ENCODE measurements at regions not wholly inside any gene's neighbourhood (a gene's known extent, or its start where the extent isn't known, plus 50 kb on each side); places are given as distances from the start of the nearest gene placed in this dataset.

- Histone ChIP-seq H3K27ac (ENCODE audit: low read length) (no peak overlapping the region), H3K36me3 (ENCODE audit: control insufficient read depth, insufficient read depth, low read length) (no peaks in the 10 kb centered on the region), H3K4me1 (ENCODE audit: control insufficient read depth, insufficient read depth, low read length) (no peaks in the 10 kb centered on the region), H3K27me3 (ENCODE audit: control insufficient read depth, insufficient read depth, low read length) (no peaks in the 10 kb centered on the region), H3K9me3 (ENCODE audit: control insufficient read depth, insufficient read depth, low read length) (no peaks in the 10 kb centered on the region), H3K4me3 (ENCODE audit: low read length) (no peak overlapping the region)
- Mint-ChIP-seq H3K4me3 (no peak overlapping the region), H3K27me3 (ENCODE audit: low read depth in 2 of 2) (peaks cover 6 to 9% of the 10 kb centered on the region in 2 donors), H3K4me1 (no peaks in the 10 kb centered on the region), H3K36me3 (no peaks in the 10 kb centered on the region), H3K9me3 (no peaks in the 10 kb centered on the region), H3K27ac (no peak overlapping the region)
- 90% methylated on average over 3 of the region's 5 CpGs for WGBS (ENCODE audit: insufficient coverage)
- intact Hi-C loops (cut with micrococcal nuclease) = no loop called here
- DNase-seq (no peak), ATAC-seq (no peak)
- TF ChIP-seq, protein P1, sequence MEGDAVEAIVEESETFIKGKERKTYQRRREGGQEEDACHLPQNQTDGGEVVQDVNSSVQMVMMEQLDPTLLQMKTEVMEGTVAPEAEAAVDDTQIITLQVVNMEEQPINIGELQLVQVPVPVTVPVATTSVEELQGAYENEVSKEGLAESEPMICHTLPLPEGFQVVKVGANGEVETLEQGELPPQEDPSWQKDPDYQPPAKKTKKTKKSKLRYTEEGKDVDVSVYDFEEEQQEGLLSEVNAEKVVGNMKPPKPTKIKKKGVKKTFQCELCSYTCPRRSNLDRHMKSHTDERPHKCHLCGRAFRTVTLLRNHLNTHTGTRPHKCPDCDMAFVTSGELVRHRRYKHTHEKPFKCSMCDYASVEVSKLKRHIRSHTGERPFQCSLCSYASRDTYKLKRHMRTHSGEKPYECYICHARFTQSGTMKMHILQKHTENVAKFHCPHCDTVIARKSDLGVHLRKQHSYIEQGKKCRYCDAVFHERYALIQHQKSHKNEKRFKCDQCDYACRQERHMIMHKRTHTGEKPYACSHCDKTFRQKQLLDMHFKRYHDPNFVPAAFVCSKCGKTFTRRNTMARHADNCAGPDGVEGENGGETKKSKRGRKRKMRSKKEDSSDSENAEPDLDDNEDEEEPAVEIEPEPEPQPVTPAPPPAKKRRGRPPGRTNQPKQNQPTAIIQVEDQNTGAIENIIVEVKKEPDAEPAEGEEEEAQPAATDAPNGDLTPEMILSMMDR (IDR thresholded peaks at IDR 0.05) = no peak
Measured at GRCh38 chr1:14372526-14372925, 226.0 kb upstream of the KAZN start.

- Mint-ChIP-seq H3K27ac (no peak overlapping the region), H3K27me3 (ENCODE audit: low read depth in 2 of 2) (peaks cover 6 to 9% of the 10 kb centered on the region in 2 donors), H3K36me3 (no peaks in the 10 kb centered on the region), H3K4me1 (no peaks in the 10 kb centered on the region), H3K9me3 (no peaks in the 10 kb centered on the region), H3K4me3 (no peak overlapping the region)
- H3K4me3 ChIP-seq (ENCODE audit: low read length) = no peak overlapping the region
- no peaks in the 10 kb centered on the region for H3K27me3 ChIP-seq (ENCODE audit: control insufficient read depth, insufficient read depth, low read length)
- intact Hi-C loops (cut with micrococcal nuclease) = no loop called here
- DNase-seq (no peak), ATAC-seq (no peak)
- no peaks in the 10 kb centered on the region for H3K4me1 ChIP-seq (ENCODE audit: control insufficient read depth, insufficient read depth, low read length)
- no peaks in the 10 kb centered on the region for H3K9me3 ChIP-seq (ENCODE audit: control insufficient read depth, insufficient read depth, low read length)
- 70% methylated on average over 2 of the region's 2 CpGs for WGBS (ENCODE audit: insufficient coverage)
- no peak overlapping the region for H3K27ac ChIP-seq (ENCODE audit: low read length)
- H3K36me3 ChIP-seq (ENCODE audit: control insufficient read depth, insufficient read depth, low read length) = no peaks in the 10 kb centered on the region
- TF ChIP-seq, protein P1 (IDR thresholded peaks at IDR 0.05) = no peak
Measured at GRCh38 chr1:14373081-14373758, 225.3 kb upstream of the KAZN start.

DNA sequence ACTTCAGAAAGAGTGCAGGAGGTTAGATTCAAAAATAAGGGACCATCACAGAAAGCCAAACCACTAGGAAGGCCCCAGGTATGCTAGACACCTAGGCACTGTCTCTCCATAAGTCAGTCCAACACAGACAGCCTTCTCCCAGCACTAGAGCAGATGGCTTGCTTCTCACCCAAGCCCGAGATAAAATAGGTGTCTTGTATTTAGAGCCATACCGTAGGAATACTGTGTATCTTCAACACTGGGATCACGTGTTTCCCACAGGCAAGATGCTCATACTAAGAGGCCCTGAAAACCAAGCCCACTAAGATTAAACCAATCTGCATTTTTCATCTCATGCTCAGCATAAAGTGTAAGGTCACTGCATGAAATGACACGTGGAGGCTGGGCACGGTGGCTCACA is 223.3 kb upstream of the KAZN start:
- Mint-ChIP-seq H3K4me3 (no peak overlapping the region), H3K4me1 (no peaks in the 10 kb centered on the region), H3K9me3 (peaks cover 2 to 3% of the 10 kb centered on the region in 2 donors), H3K36me3 (peaks cover 4% of the 10 kb centered on the region), H3K27ac (no peak overlapping the region), H3K27me3 (ENCODE audit: low read depth in 2 of 2) (no peaks in the 10 kb centered on the region)
- DNase-seq = no peak
- no peaks in the 10 kb centered on the region for H3K36me3 ChIP-seq (ENCODE audit: control insufficient read depth, insufficient read depth, low read length)
- WGBS (ENCODE audit: insufficient coverage) = 90% methylated on average over 5 of the region's 5 CpGs
- H3K4me1 ChIP-seq (ENCODE audit: control insufficient read depth, insufficient read depth, low read length) = no peaks in the 10 kb centered on the region
- intact Hi-C loops (cut with micrococcal nuclease) = no loop called here
- peaks cover 9% of the 10 kb centered on the region for H3K9me3 ChIP-seq (ENCODE audit: control insufficient read depth, insufficient read depth, low read length)
- TF ChIP-seq, protein P1 (IDR thresholded peaks at IDR 0.05) = no peak
- H3K27ac ChIP-seq (ENCODE audit: low read length) = no peak overlapping the region
- no peak for ATAC-seq
- no peak overlapping the region for H3K4me3 ChIP-seq (ENCODE audit: low read length)
- no peaks in the 10 kb centered on the region for H3K27me3 ChIP-seq (ENCODE audit: control insufficient read depth, insufficient read depth, low read length)

- no peaks in the 10 kb centered on the region for H3K27me3 ChIP-seq (ENCODE audit: control insufficient read depth, insufficient read depth, low read length)
- ATAC-seq (no peak), DNase-seq (no peak)
- no peaks in the 10 kb centered on the region for H3K4me1 ChIP-seq (ENCODE audit: control insufficient read depth, insufficient read depth, low read length)
- Mint-ChIP-seq H3K9me3 (peaks cover 9 to 10% of the 10 kb centered on the region in 2 donors), H3K4me1 (no peaks in the 10 kb centered on the region), H3K4me3 (no peak overlapping the region), H3K27me3 (ENCODE audit: low read depth in 2 of 2) (no peaks in the 10 kb centered on the region), H3K27ac (no peak overlapping the region), H3K36me3 (peaks cover 11% of the 10 kb centered on the region)
- H3K4me3 ChIP-seq (ENCODE audit: low read length) = no peak overlapping the region
- H3K36me3 ChIP-seq (ENCODE audit: control insufficient read depth, insufficient read depth, low read length) = no peaks in the 10 kb centered on the region
- no peak overlapping the region for H3K27ac ChIP-seq (ENCODE audit: low read length)
- WGBS (ENCODE audit: insufficient coverage) = 80% methylated on average over 5 of the region's 5 CpGs
- intact Hi-C loops (cut with micrococcal nuclease) = no loop called here
- H3K9me3 ChIP-seq (ENCODE audit: control insufficient read depth, insufficient read depth, low read length) = peaks cover 9% of the 10 kb centered on the region
- TF ChIP-seq, protein P1 (IDR thresholded peaks at IDR 0.05) = no peak
Measured at GRCh38 chr1:14377386-14377785, 221.1 kb upstream of the KAZN start.
